Adrenal gland (tissue), 5 donors: ENCODE measurements at regions not wholly inside any gene's neighbourhood (a gene's known extent, or its start where the extent isn't known, plus 50 kb on each side); places are given as distances from the start of the nearest gene placed in this dataset.

Experiments used
- CTCF ChIP-seq, 6 experiments: fragments of 450-650 bp in 4 of 6; fragments of 200-600 bp in 2 of 6; sonication (generic) in 1 of 6; IDR thresholded peaks; 1 replicate in 5 of 6; 2 replicates in 1 of 6; pipeline versions ENCODE4 v1.5.1 to v1.8.0; 2016 to 2021; ENCODE audit warnings: antibody characterized with exemption in 6 of 6, mild to moderate bottlenecking in 2 of 6, moderate library complexity in 1 of 6
- POLR2A ChIP-seq, 2 donors: fragments of 450-650 bp; IDR thresholded peaks; one replicate each; pipeline ENCODE4 v1.6.1; 2017; ENCODE audit warnings: antibody characterized with exemption in 2 of 2, mild to moderate bottlenecking in 2 of 2, moderate library complexity in 1 of 2
- donor health status: DM: no; HTN: no; CAD: no.

GRCh38 chr6:11442495-11442894, 95.1 kb upstream of the TMEM170B start:
- TF ChIP-seq CTCF (IDR thresholded peaks at IDR 0.05) (no peak), POLR2A (IDR thresholded peaks at IDR 0.05) (no peak)
